HG02678 (cell line): ENCODE measurements at regions not wholly inside any gene's neighbourhood (a gene's known extent, or its start where the extent isn't known, plus 50 kb on each side); places are given as distances from the start of the nearest gene placed in this dataset.

Experiments used
- ATAC-seq: cut with Tn5 transposase; IDR thresholded peaks from one replicate; pipeline ENCODE4 v1.9.1; 2021; ENCODE audit warnings: mild to moderate bottlenecking, moderate library complexity; ENCODE audit not compliant: unreplicated experiment

- no peak for ATAC-seq
These were observed 203.7 kb upstream of the ESRRG start for GRCh38 chr1:216926720-216927510.

GRCh38 chr1:216925962-216926625 is 202.9 kb upstream of the ESRRG start:
- no peak for ATAC-seq

GRCh38 chr1:216924732-216925131 is 201.5 kb upstream of the ESRRG start:
- no peak for ATAC-seq

- no peak for ATAC-seq
These were observed 200.4 kb upstream of the ESRRG start for GRCh38 chr1:216923601-216924000.

DNA sequence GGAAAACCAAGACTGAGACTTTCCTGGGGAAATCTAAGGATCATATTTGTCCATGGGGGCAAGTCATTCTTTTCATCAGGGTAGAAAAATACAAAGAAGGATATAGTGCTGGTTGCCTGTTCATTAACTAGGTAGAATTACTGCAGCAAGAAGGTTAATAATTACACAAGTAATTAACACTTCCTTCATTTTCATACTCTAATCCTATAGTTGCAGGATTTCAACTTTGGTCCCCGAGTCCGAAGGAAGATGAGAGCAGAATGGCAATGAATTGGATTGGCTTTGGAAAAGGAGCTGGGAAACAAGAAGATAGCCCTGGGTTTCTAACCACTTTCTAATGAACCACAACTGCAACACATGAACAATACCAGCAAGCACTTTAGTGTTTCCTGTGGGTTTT is 199.2 kb upstream of the ESRRG start:
- ATAC-seq, result no peak

DNA sequence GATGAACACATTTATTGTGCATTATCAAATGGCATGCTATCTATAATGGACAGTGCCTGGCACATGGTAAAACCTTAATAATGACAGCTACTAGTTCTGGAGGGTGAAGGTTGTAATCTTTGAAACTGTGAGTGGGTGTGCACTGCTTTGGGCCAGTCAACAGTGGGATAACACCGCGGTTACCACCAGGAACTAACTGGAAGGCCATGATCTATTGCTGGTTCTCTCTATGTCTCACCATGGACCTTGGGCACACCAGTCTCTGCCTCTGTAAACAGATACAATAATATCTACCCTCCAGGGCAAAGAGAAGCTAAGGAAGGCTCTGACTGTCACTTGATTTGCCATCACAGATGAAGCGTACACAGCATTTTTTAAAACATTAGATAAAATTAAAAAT is 198.6 kb upstream of the ESRRG start:
- ATAC-seq, result no peak

DNA sequence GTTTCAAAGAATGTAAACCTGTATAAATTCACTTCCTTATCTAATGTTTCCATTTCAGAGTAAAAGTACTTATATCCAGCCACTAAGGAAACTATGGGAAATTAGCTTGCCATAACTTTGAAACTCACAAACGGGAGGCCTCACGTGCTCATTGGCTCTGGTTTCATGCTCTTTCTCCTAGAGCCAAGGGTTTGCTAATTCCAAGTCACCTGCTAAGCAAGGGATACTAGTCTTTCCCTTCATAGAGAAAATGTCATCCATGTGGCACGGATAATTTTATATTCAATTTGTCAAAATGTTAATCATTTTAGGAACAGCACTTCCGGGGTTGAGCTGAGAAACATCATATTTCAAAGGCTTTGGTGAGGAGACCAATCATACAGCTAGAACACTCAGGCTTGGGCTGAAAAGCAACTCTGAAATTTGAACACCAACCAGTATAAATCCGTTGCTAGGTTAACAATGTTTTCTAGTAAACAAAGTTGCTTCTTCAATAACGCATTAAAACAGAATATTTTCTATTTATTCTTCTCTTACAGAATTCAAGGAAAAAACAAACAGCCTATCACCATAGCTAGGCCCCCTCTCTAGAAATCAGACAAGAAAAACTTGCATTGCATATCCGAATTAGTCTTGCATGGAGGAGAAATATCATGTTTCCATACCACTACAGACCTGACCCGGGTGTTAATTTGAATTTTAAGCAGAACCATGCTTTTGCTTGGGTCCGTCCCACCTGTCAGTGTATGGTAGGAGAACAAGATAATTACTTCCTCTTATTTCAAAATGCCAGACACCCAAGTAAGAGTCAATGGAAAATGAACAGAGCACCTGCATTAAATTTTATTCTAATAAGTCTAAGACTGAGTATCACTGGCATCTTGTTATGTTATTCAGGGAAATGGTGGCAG is 196.1 kb upstream of the ESRRG start:
- no peak for ATAC-seq

GRCh38 chr1:216916890-216917438 is 193.7 kb upstream of the ESRRG start:
- ATAC-seq, result no peak

- ATAC-seq, result no peak
These were observed 191.7 kb upstream of the ESRRG start for GRCh38 chr1:216914974-216915373.

DNA sequence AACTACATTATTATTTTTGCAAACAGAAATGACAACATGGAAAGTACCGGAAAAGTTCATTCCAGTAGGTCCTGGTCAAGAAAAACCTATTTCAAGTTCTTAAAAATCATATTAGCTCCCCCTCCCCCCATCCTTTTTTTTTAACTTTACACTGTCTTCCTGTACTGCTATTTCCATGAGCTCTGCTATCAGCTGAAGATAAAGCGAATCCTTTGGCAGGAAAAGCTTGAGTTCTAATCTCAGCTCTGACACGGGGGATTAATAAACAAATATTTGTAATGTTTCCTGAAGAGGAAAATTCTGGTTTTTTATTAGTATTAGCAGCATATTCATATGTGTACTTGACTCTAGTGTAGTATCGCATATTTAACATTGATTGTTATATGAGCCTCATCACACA is 190.7 kb upstream of the ESRRG start:
- ATAC-seq, result no peak

- no peak for ATAC-seq
These were observed 187.0 kb upstream of the ESRRG start for GRCh38 chr1:216910081-216910840.

DNA sequence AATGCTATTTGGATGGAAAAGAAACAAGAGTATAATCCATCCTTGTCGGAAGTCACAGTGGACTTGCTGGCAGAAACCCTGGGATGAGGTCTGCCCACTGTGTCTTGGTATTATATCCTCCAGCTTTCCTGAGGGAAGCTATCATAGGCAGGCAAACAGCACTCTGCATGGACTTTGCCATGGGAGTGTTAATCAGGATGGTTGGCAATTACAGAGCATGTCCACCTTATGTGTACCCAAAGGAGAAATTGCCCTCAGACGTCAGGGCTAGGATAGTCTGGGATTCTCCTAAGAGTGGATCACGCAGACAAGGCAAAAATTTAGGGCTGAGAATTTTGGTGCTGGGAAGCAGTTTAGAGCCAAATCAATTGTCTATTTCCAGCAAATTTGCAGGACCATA is 184.9 kb upstream of the ESRRG start:
- ATAC-seq, result no peak

DNA sequence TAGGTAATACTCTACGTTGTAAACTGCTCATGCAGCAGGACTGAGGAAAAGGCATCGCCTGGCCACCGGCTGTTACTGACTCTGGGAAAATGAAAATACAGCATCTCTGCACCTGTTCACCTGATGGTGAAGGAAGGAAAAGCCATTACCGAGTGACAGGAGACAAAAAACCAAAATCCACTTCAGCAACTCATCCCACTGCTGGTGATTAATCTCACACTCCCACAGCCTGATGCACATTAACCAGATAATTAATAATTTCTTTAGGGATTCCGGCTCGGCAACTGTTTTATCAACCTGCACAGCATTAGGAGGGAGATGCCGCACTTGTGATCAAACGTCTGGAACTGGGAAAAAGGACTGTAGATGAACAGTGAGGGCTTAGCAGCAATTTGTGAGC is 183.9 kb upstream of the ESRRG start:
- ATAC-seq, result no peak

- no peak for ATAC-seq
These were observed 182.6 kb upstream of the ESRRG start for GRCh38 chr1:216905781-216906180.

- ATAC-seq, result no peak
These were observed 181.9 kb upstream of the ESRRG start for GRCh38 chr1:216905137-216905536.

DNA sequence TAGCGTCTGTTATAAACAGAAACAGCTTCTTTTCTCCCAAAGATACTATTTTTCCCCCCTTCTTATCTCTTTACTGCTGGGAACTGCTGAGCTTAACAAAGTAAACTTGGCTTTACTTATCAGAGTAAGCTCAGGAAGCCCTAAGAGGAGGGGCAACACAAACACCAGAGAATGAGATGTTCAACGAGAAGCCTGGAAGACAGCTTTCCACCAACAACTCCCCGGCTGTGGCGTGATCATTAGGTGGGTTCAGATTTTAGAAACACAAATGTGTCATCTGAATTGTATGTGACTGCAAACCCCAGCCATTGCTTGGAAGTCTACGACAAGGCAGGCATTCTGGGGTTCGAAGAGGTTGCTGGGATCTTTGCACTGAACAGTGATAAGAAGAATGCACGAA is 181.2 kb upstream of the ESRRG start:
- no peak for ATAC-seq

DNA sequence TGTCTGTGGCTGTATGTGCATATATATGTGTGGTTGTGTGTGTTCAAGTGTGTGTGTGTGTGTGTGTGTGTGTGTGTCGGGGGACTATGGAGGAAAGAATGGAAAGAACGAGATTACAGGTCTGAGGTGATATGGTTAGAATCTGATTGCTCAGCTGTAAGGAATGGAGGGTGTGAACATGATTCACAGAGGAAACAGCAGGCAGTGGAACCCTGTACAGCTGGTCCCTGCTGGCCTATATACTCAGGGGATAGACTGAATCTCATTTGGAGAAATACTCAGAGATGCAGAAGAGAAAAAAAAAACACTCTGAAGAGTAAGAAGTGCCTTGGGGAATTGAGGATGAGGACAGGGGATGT is 180.1 kb upstream of the ESRRG start:
- ATAC-seq, result no peak

DNA sequence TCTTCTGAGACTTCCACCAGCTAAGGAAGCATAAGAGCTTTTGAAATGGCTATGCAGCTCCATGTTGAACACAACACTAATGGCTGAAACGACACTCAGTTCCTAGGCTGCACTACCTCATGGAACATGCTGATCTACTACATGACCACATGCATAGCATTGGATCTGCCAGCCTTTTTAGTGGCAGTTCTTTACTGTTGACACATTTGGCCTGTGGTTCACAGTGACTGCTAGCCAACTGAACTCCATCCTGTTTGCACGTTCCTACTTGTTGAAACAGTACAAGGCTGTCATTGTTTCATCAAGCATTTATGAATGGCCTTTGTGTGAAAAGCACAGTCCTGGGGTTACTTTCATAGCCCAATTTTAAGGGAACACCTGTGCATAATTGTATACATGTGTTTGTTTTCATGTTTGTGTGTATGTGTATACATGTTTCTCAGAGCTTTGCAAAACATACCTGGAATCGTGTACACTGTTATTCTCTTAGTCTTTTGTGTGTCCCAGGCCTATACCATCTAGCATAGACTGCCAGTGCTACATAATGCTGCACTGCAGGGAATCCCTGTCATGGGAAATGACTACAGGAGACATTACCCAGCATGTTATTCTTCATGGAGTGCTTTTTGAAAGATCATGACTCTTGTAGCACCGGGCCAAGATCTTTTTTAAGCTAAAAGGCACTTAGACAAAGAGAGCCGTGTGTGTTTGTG is 179.6 kb upstream of the ESRRG start:
- no peak for ATAC-seq

GRCh38 chr1:216900116-216900620 is 176.9 kb upstream of the ESRRG start:
- ATAC-seq, result no peak

GRCh38 chr1:216898801-216899200 is 175.6 kb upstream of the ESRRG start:
- ATAC-seq, result no peak
